K562 (cell line): ENCODE measurements at regions not wholly inside any gene's neighbourhood (a gene's known extent, or its start where the extent isn't known, plus 50 kb on each side); places are given as distances from the start of the nearest gene placed in this dataset.

Experiments
- MTA3 ChIP-seq: fragments of 450-650 bp; formaldehyde crosslinking; IDR thresholded peaks from 2 replicates; pipeline ENCODE4 v1.6.1; 2017; ENCODE audit warnings: mild to moderate bottlenecking, borderline replicate concordance
- NR2C2 ChIP-seq, 2 experiments: fragments of 200-800 bp in 1 of 2; sonication (Bioruptor generic) in 1 of 2; sonication (generic) in 1 of 2; formaldehyde crosslinking in 1 of 2; IDR thresholded peaks; 2 replicates each; pipeline versions ENCODE4 v1.6.1 to v1.8.0; 2016 to 2022; ENCODE audit warnings: mild to moderate bottlenecking in 1 of 2, missing compliant biosample characterization in 1 of 2, missing genetic modification characterization in 1 of 2, missing genetic modification reagents in 1 of 2

- TF ChIP-seq MTA3: no peak
- no peak for TF ChIP-seq NR2C2 (CRISPR knock-in tag; IDR thresholded peaks at IDR 0.05)
- no peak for TF ChIP-seq NR2C2 (tag; IDR thresholded peaks at IDR 0.05)
These were observed 646.9 kb downstream of the FAT4 start for GRCh38 chr4:125961626-125962025.
